Nucleus accumbens (tissue), 56 donors: ENCODE measurements at regions not wholly inside any gene's neighbourhood (a gene's known extent, or its start where the extent isn't known, plus 50 kb on each side); places are given as distances from the start of the nearest gene placed in this dataset.
"Not testable (repeated sequence)": the region's sequence is repeated elsewhere in the genome, so short reads cannot be mapped to it uniquely, and the experiment has no call there.

Source experiments
- DNase-seq, 56 donors: peaks; one replicate each; lab custom pipeline; 2025; lab: John Stamatoyannopoulos, UW

DNA sequence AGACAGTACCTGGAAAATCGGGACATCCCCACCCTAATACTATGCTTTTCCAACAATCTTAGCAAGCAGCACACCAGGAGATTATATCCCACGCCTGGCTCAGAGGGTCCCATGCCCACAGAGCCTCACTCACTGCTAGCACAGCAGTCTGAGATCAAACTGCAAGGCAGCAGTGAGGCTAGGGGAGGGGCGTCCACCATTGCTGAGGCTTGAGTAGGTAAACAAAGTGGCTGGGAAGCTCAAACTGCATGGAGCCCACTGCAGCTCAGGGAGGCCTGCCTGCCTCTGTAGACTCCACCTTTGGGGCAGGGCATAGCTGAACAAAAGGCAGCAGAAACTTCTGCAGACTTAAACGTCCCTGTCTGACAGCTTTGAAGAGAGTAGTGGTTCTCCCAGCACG, 275.5 kb downstream of the IKZF2 start:
- not testable (repeated sequence) for DNase-seq

GRCh38 chr2:212873256-212873655, 278.2 kb downstream of the IKZF2 start:
- DNase-seq = no peak

DNA sequence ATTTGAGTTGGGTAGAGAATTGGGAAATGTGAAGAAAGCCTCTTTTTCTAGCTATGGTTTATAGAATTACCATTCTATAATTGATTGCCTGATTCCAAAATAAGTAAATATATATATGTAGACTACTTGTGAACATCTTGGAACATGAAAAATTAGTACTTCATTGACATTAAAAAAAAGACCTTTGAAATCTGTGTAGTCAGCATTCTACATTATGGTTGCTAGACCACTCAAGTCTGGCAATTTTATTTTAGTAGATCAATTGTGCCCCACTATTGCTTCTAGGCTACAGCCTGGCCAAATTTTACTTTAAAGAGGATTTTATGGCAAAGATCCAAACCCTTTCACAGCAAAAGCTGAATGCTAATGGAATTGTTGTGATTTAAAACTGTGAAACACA, 279.8 kb downstream of the IKZF2 start:
- no peak for DNase-seq

GRCh38 chr2:212864186-212864585, 287.2 kb downstream of the IKZF2 start:
- no peak for DNase-seq

- no peak for DNase-seq
Measured at GRCh38 chr2:212863185-212863588, 288.2 kb downstream of the IKZF2 start.

DNA sequence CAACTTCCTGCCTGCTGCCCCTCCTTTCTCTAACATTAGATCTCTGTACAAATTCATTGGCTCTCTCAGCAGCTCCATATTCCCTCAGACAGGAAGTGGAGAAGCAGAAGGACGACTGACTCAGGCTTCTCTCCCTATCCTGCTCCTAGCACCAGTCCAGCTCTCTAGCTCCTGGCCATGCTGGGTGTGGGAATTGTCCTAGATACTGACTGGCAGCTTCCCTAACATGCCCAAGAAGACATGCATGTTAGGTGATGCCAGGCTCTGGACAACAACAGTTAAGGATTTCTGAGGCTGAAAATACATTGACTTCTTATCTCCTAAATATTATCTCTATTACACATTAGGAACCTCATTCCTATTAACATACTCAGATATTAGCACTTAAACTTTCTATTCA, 292.9 kb downstream of the IKZF2 start:
- no peak for DNase-seq

DNA sequence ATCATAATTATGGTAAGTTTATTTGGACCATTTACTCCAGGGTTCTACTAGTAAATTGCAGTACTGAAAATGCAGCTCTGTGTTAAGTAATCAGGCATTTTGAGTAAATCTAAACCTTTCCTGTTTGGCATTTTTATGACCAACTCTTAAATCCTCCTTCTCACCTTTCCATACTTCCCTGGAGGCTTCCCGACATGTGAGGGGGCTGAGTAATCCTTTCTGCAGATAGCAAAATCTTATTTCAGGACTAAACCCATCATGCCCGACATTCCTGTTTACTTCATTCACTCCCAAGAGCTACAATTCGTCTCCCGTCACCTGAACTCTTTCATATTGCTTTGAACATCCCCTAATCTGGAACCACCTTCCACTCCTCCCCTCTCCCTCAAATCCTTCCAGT, 296.6 kb downstream of the IKZF2 start:
- no peak for DNase-seq

DNA sequence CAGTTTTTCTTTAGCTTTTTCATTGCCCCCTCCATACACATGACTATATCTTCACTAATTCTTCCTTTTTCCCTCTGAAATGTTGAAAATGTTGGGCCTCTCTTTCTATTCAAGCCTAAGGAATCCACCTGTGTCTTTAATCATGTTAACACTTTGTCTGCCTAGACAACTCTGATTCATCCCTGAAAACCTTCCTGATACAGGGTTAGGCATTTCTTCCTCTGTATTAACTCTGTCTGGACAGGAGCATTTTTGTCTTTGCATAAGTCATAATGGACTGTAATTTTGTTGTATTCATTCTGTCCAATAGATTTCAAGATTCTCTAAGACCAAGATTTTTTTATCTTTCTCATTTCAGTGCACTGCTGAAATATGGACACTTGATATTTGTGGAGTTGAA, 297.3 kb downstream of the IKZF2 start:
- no peak for DNase-seq

DNA sequence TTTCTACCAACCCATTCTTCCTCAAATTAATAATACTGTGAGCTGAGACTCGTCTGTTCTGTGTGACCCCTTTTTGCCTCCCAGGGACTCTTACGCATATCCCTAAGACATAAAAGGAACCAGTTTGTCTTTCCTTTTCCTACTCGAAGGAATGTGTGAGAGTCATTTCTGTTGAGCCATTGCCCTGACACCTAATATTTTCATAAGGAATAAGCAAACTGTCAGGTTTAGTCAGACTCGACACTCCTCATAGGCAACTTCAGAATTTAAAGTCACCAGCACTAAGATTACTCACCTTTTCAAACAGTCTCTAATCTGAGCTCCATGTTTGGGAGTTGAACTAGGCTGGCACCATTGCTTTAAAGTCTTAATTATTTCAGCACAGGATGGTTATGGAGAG, 305.5 kb downstream of the IKZF2 start:
- no peak for DNase-seq

GRCh38 chr2:212843409-212844199, 305.0 kb upstream of the ERBB4 start:
- DNase-seq = no peak

- DNase-seq = no peak
Measured at GRCh38 chr2:212842544-212843185, 304.1 kb upstream of the ERBB4 start.

DNA sequence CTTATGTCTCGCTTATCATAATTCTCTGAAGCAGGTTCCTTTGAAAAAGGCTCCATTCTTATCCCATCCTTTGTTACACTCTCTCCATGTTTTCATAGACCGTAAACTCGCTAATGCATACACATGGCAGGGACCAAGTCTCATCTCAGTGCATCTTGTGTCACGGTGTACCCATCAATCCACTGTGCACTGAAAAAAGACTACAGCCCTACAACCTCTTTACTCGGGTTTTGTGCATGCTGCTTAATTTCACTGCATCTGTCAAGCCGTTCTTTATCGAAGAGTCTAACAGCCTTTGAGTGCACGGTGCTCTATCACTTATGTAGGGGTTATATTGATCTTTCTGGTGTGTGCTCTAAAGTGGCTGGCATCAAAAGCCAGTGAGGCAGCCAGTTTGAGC, 302.9 kb upstream of the ERBB4 start:
- no peak for DNase-seq

GRCh38 chr2:212832211-212833195, 293.9 kb upstream of the ERBB4 start:
- DNase-seq = no peak

- DNase-seq = no peak
Measured at GRCh38 chr2:212831671-212832199, 293.1 kb upstream of the ERBB4 start.

DNA sequence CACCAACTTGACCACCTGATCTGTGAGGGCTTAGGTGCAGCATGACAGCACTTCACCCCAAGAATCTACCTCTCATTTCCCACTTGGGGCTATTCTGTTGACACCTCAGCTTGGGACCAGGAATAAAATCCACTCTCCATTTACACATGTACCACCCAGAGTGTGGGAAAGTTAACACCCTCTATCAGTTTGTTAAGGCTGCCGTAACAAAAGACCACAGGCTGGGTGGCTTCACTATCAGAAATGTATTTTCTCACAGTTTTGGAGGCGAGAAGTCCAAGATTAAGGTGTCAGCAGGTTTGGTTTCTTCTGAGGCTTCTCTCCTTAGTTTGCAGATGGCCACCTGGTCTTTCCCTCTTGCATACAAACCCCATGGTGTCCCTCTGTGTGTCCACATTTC, 277.7 kb upstream of the ERBB4 start:
- no peak for DNase-seq

DNA sequence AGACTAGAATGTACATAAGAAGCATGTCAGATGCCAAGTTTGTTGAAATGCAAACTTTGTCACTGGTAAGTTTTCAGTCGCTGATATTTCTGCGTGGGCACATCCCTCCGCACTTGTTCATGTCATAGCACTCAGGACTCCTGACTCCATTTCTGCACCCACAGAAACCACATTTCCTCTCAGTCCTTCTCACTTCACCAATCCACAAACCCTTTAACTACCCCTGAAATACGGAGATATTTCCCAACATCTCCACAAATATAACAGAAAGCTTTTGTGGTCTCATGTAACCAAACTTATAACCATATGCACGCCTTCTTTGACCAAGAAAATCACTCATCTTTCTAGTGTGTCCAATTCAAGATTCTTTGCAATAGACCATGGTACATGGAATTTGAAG, 276.9 kb upstream of the ERBB4 start:
- no peak for DNase-seq

- no peak for DNase-seq
Measured at GRCh38 chr2:212814941-212815340, 276.3 kb upstream of the ERBB4 start.

GRCh38 chr2:212811921-212812320, 273.3 kb upstream of the ERBB4 start:
- DNase-seq = no peak

- DNase-seq = no peak
Measured at GRCh38 chr2:212811036-212811805, 272.6 kb upstream of the ERBB4 start.
